CD14-positive monocyte (primary cell): ENCODE measurements at regions not wholly inside any gene's neighbourhood (a gene's known extent, or its start where the extent isn't known, plus 50 kb on each side); places are given as distances from the start of the nearest gene placed in this dataset.

Experiments used
- DNase-seq, 3 donors: peaks; one replicate each; pipeline ENCODE4 v3.0.0-alpha.2; 2011 to 2022
- H2AFZ ChIP-seq: 2 replicates; pipeline ENCODE4 v1.6.0; 2012; ENCODE audit warnings: mild to moderate bottlenecking, low read depth, low read length, inconsistent platforms; ENCODE audit not compliant: insufficient read depth, poor library complexity, severe bottlenecking
- H3K27ac ChIP-seq, 2 donors: 1 replicate in 1 of 2; 2 replicates in 1 of 2; pipeline ENCODE4 v1.5.1; 2012 to 2013; ENCODE audit warnings: low read length in 2 of 2, control low read depth in 1 of 2, inconsistent platforms in 1 of 2, low read depth in 1 of 2, mild to moderate bottlenecking in 1 of 2
- H3K27me3 ChIP-seq, 2 donors: one replicate each; pipeline versions ENCODE4 v1.6.0 to v1.6.1; 2011 to 2013; ENCODE audit warnings: low read length in 2 of 2; ENCODE audit not compliant: control insufficient read depth in 2 of 2, insufficient read depth in 2 of 2
- H3K36me3 ChIP-seq, 2 donors: replicated peaks in 1 of 2; 1 replicate in 1 of 2; 2 replicates in 1 of 2; pipeline versions ENCODE4 v1.5.1 to v1.6.1; 2012 to 2013; ENCODE audit warnings: low read length in 2 of 2, control low read depth in 1 of 2, inconsistent platforms in 1 of 2, mild to moderate bottlenecking in 1 of 2; ENCODE audit not compliant: insufficient read depth in 2 of 2, control insufficient read depth in 1 of 2
- H3K4me1 ChIP-seq, 2 donors: 1 replicate in 1 of 2; 2 replicates in 1 of 2; pipeline versions ENCODE4 v1.5.1 to v1.6.1; 2012 to 2013; ENCODE audit warnings: low read length in 2 of 2, control low read depth in 1 of 2, inconsistent platforms in 1 of 2, mild to moderate bottlenecking in 1 of 2, moderate library complexity in 1 of 2; ENCODE audit not compliant: insufficient read depth in 2 of 2, control insufficient read depth in 1 of 2
- H3K4me2 ChIP-seq: replicated peaks from 2 replicates; pipeline ENCODE3; 2012; ENCODE audit warnings: low read length, moderate library complexity, mild to moderate bottlenecking; ENCODE audit not compliant: poor library complexity, severe bottlenecking; ENCODE audit errors: extremely low read depth
- H3K4me3 ChIP-seq, 3 experiments: fragments of 200-600 bp in 1 of 3; sonication (generic) in 1 of 3; replicated peaks in 1 of 3; 1 replicate in 2 of 3; 2 replicates in 1 of 3; pipeline ENCODE4 v1.5.1; 2011 to 2013; ENCODE audit warnings: low read length in 3 of 3, mild to moderate bottlenecking in 3 of 3, control low read depth in 2 of 3, low read depth in 2 of 3, inconsistent platforms in 1 of 3, moderate library complexity in 1 of 3
- H3K79me2 ChIP-seq: 2 replicates; pipeline ENCODE4 v1.6.0; 2012; ENCODE audit warnings: mild to moderate bottlenecking, control low read depth, inconsistent platforms, low read length, moderate library complexity; ENCODE audit not compliant: insufficient read depth
- H3K9ac ChIP-seq: 2 replicates; pipeline ENCODE4 v1.6.0; 2017; ENCODE audit warnings: low read length, mild to moderate bottlenecking; ENCODE audit not compliant: insufficient read depth, poor library complexity, severe bottlenecking
- H3K9me3 ChIP-seq, 2 donors: replicated peaks in 1 of 2; 1 replicate in 1 of 2; 2 replicates in 1 of 2; pipeline versions ENCODE4 v1.5.1 to v1.6.1; 2012 to 2013; ENCODE audit warnings: low read length in 2 of 2, control low read depth in 1 of 2; ENCODE audit not compliant: control insufficient read depth in 1 of 2, insufficient read depth in 1 of 2
- H4K20me1 ChIP-seq: 2 replicates; pipeline ENCODE4 v1.6.0; 2012; ENCODE audit warnings: mild to moderate bottlenecking, low read length, control low read depth, moderate library complexity; ENCODE audit not compliant: insufficient read depth
- H3K27ac Mint-ChIP-seq, 7 donors: one replicate each; pipeline ENCODE4 v1.8.0; 2020; ENCODE audit warnings: mild to moderate bottlenecking in 7 of 7, mixed read lengths in 7 of 7, moderate library complexity in 6 of 7, inconsistent platforms in 2 of 7
- H3K27me3 Mint-ChIP-seq, 3 donors: one replicate each; pipeline ENCODE4 v1.8.0; 2021 to 2022; ENCODE audit warnings: low read depth in 3 of 3, mild to moderate bottlenecking in 3 of 3, mixed read lengths in 3 of 3, moderate library complexity in 3 of 3, inconsistent platforms in 1 of 3
- H3K36me3 Mint-ChIP-seq, 2 donors: one replicate each; pipeline ENCODE4 v1.8.0; 2020; ENCODE audit warnings: mixed read lengths in 2 of 2, inconsistent platforms in 1 of 2, mild to moderate bottlenecking in 1 of 2
- H3K4me1 Mint-ChIP-seq: one replicate; pipeline ENCODE4 v1.8.0; 2020; ENCODE audit warnings: mild to moderate bottlenecking, mixed read lengths
- H3K4me3 Mint-ChIP-seq, 2 donors: one replicate each; pipeline ENCODE4 v1.8.0; 2020; ENCODE audit warnings: mild to moderate bottlenecking in 2 of 2, mixed read lengths in 2 of 2, moderate library complexity in 1 of 2
- H3K9me3 Mint-ChIP-seq, 7 donors: one replicate each; pipeline ENCODE4 v1.8.0; 2020 to 2022; ENCODE audit warnings: mixed read lengths in 7 of 7, mild to moderate bottlenecking in 6 of 7, moderate library complexity in 6 of 7, inconsistent platforms in 2 of 7
- CTCF ChIP-seq: fragments of 200-600 bp; IDR thresholded peaks from one replicate; pipeline ENCODE4 v1.8.0; 2022; ENCODE audit warnings: antibody characterized with exemption, mild to moderate bottlenecking
- WGBS: methylation state at CpG from one replicate; pipeline ENCODE4 v1.1.5; 2013; ENCODE audit warnings: missing lambda C conversion rate; ENCODE audit not compliant: insufficient coverage; 5-methylcytosine and 5-hydroxymethylcytosine counted together
- intact Hi-C, 2 donors: fragments of 100-400 bp; cut with micrococcal nuclease; formaldehyde crosslinking; loops; one replicate each; pipeline versions ENCODE4 v1.15.0 to v1.15.1; 2023

- peaks cover 0 to 6% (median 0%) of the 10 kb centered on the region in 7 donors for H3K9me3 Mint-ChIP-seq
- no peak overlapping the region for H3K4me3 Mint-ChIP-seq
- Histone ChIP-seq H3K4me1 (no peaks in the 10 kb centered on the region), H3K27me3 (no peaks in the 10 kb centered on the region), H2AFZ (no peak overlapping the region), H3K79me2 (no peaks in the 10 kb centered on the region), H4K20me1 (no peaks in the 10 kb centered on the region), H3K4me2 (no peak overlapping the region), H3K27ac (no peak overlapping the region), H3K9ac (no peak overlapping the region), H3K36me3 (no peaks in the 10 kb centered on the region), H3K9me3 (no peaks in the 10 kb centered on the region), H3K4me3 (no peak overlapping the region)
- H3K36me3 Mint-ChIP-seq: no peaks in the 10 kb centered on the region
- no peak for TF ChIP-seq CTCF
- no peaks in the 10 kb centered on the region for H3K27me3 Mint-ChIP-seq
- no peaks in the 10 kb centered on the region for H3K4me1 Mint-ChIP-seq
- no CpG with 5 or more reads among the region's 2 CpGs for WGBS
- intact Hi-C loops: no loop called here
- no peak overlapping the region for H3K27ac Mint-ChIP-seq
- DNase-seq: no peak
Observed at GRCh38 chr2:13601506-13601905, 884.8 kb downstream of the TRIB2 start.

DNA sequence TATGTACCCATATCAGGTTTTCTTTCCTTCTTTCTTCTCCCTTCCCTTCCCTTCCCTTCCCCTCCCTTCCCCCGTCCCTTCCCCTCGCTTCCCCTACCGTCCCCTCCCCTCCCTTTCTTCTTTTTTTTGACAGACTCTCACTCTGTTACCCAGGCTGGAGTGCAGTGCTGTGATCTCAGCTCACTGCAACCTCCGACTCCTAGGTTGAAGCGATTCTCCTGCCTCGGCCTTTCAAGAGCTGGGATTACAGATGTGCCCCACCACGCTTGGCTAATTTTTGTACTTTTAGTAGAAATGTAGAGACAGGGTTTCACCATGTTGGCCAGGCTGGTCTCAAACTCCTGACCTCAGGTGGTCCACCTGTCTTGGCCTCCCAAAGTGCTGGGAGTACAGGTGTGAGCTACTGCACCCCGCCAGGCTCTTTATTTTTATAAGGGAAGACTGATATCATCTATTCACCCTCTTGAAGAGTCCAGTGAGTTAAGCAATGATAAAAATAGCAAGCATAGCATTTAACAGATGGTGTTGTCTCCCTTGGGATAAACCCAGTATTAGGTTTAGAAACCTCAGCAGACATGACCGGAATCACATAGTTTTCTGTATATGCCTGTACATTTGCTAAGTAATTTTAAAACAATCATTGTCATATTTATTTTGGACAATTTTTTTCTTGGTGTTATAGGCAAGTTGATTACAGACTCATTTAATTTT lies 888.4 kb downstream of the TRIB2 start:
- intact Hi-C loops: no loop called here
- no peaks in the 10 kb centered on the region for H3K4me1 Mint-ChIP-seq

More for the DNA sequence above, 888.4 kb downstream of the TRIB2 start:
- Histone ChIP-seq H3K36me3 (no peaks in the 10 kb centered on the region), H3K9ac (no peak overlapping the region), H3K9me3 (no peaks in the 10 kb centered on the region), H4K20me1 (no peaks in the 10 kb centered on the region), H3K4me1 (no peaks in the 10 kb centered on the region), H3K79me2 (no peaks in the 10 kb centered on the region), H3K27me3 (no peaks in the 10 kb centered on the region), H2AFZ (no peak overlapping the region), H3K27ac (no peak overlapping the region), H3K4me3 (no peak overlapping the region), H3K4me2 (no peak overlapping the region)
- Mint-ChIP-seq H3K4me3 (no peak overlapping the region), H3K36me3 (no peaks in the 10 kb centered on the region), H3K27me3 (no peaks in the 10 kb centered on the region), H3K9me3 (peaks cover 0 to 3% (median 0%) of the 10 kb centered on the region in 7 donors), H3K27ac (peak overlapping the region in 1 of 7 donors; percentile 63)
- 93% methylated on average over 3 of the region's 9 CpGs for WGBS
- no peak for DNase-seq
- no peak for TF ChIP-seq CTCF
